HG03571 (cell line): ENCODE measurements at regions not wholly inside any gene's neighbourhood (a gene's known extent, or its start where the extent isn't known, plus 50 kb on each side); places are given as distances from the start of the nearest gene placed in this dataset.

Source experiments
- ATAC-seq: cut with Tn5 transposase; IDR thresholded peaks from one replicate; pipeline ENCODE4 v1.9.1; 2021; ENCODE audit not compliant: unreplicated experiment

- ATAC-seq = no peak
Observed at GRCh38 chr10:111200505-111201186, 123.8 kb downstream of the ADRA2A start.

DNA sequence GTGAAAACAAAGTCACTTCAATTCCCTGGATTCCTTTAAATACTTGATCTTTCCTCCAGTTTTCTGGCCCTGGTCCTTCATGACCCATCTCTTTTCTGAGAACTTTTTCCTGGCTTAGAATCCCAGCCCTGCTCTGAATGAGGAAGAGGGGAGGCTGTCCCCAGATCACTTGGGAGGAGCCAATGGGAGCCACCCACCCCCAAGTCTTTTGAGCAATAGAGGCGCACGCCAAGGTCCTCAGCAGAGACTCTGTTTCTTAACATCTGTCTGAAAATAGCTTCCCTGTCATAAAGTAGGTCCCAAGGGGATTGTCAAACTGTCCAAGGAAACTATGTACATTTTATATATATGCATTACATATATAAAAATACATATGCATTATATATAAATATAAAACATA is 126.8 kb downstream of the ADRA2A start:
- no peak for ATAC-seq

- no peak for ATAC-seq
Observed at GRCh38 chr10:111204838-111205237, 128.0 kb downstream of the ADRA2A start.

GRCh38 chr10:111206521-111206920 is 129.7 kb downstream of the ADRA2A start:
- ATAC-seq = no peak

DNA sequence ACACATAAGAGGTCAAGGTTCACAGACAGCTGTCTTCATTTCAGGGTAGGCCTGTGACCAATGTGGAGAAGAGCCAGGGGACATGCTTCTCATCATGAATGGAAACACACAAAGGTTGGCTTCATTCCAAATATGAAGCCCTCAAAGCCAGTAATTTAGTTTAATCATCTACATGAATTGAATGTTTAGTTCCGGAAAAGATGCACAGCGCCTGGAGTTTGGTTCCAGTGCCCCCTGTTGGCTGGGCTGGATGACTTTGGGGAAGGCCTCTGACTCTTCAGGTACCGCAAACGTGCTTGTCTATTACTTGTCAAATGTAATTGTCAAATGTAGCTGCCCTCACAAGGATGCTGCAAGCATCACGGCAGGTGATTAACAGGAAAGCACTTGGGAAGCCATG is 130.7 kb downstream of the ADRA2A start:
- ATAC-seq = no peak

DNA sequence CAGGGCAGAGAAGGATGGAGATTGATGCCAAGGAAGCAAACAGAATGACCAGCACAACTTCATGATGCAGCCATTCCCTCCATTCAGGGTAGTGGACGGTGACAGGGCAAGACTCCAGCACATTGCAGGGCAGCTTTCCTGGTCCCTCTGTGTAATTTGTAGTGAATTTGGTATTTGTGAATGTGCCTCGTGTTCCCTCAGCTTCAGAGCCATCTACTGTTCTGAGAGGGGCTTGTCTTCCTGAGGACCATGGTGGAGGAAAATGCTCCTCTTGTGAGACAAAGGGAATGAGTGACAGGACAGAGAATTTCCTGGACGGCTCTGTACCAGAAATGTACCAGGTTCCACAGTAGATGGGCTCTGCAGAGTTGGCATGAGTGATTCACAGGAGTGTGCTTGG is 132.1 kb downstream of the ADRA2A start:
- ATAC-seq = no peak

- no peak for ATAC-seq
Observed at GRCh38 chr10:111209692-111210091, 132.9 kb downstream of the ADRA2A start.

DNA sequence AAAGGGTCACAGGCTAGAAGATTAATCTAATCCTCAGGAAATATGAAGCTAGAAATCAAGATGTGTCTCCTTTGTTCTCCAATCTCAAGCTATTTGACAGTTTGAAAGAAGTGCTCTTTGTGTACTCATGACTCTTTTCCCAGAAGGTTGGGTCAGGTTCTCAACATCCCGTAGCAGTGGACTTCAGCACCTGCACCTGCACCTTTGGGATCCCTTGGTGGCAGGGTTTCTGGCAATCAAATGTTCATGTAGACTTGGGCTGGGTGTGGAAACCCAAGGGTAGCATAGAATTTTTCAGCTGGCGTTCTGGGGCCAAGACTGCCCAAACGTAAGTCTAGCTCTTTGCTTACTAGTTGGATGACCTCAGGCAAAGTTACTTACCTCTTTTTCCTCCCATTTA is 134.4 kb downstream of the ADRA2A start:
- no peak for ATAC-seq

GRCh38 chr10:111211706-111212105 is 134.9 kb downstream of the ADRA2A start:
- ATAC-seq = no peak

- ATAC-seq = no peak
Observed at GRCh38 chr10:111221682-111222480, 145.1 kb downstream of the ADRA2A start.

- no peak for ATAC-seq
Observed at GRCh38 chr10:111222961-111223360, 146.1 kb downstream of the ADRA2A start.

GRCh38 chr10:111231779-111232178 is 154.9 kb downstream of the ADRA2A start:
- no peak for ATAC-seq

GRCh38 chr10:111233439-111233838 is 156.6 kb downstream of the ADRA2A start:
- no peak for ATAC-seq

DNA sequence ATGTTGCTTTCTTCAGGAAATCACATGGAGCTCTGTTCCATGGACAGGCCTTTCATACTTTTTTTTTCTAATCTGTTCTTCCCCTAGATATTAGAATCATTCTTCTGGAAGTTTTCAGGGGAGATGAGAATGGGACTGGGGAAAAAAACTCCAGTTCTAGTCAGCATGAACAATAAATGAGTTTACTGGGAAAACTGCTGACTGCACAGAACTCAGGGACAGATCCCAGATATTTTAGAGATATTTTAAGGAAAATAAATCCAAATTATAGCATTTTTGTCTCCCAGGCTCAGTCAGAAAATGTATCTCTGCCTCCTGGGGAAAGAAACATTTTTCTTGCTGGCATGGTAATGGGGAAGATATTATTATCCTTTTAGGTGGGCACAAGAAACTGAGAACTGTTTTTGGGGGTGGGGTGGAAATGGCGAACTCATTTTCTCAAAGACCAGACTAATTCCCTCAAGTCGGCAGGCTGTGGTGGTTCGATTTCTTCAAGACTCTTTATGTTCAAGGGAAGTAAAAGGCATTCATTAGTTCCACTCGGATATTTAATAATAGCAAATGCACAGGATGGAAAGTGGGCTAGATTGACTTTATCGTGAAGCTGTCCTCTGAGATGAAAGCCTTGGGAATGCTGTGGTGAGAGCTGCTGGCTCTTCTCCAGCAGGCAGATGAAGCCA is 157.5 kb downstream of the ADRA2A start:
- ATAC-seq = no peak

DNA sequence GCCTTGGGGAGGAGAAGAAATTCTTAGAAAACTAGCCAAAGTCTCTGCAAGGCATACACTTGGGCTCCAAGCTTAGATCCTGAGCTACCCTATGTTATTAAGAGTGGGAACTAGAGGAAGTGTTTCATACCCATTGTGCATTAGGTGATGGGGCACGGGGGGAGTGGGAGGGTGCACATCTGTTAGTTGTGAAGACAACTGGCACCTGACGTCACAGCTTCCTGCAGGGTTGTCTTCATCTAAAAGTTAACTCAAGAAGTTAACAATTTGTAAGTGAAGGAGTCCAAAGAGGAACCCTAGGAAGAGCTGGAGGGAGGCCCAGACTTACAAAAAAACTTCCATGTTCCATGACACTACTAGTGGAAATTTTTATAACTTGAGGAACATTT is 158.1 kb downstream of the ADRA2A start:
- ATAC-seq = no peak

DNA sequence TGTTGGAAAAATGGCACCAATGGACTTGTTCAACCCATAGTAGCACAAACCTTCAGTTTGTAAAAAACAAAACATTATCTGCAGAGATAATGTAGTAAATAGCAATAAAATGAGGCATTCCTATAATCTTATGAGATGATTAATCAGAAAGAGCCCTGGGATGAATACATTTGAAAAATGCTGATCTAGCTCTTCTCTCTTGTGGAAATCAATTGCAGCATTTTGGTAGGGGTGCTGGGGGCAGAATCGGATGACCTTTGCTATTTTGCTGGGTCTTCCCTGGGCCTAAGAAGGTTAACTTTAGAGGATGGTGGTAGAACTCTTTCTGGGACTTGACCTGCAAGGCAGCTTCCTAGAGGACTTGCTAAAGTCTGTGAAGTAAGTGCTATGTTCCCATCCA is 163.5 kb downstream of the ADRA2A start:
- no peak for ATAC-seq

GRCh38 chr10:111243126-111243525 is 166.3 kb downstream of the ADRA2A start:
- no peak for ATAC-seq

GRCh38 chr10:111246136-111246535 is 169.3 kb downstream of the ADRA2A start:
- no peak for ATAC-seq

- no peak for ATAC-seq
Observed at GRCh38 chr10:111246814-111247452, 170.1 kb downstream of the ADRA2A start.

- ATAC-seq = no peak
Observed at GRCh38 chr10:111247781-111248389, 171.1 kb downstream of the ADRA2A start.

GRCh38 chr10:111249925-111250324 is 173.1 kb downstream of the ADRA2A start:
- no peak for ATAC-seq
